BLaER1 treated with 17β-estradiol and CSF1 and Interleukin-3, amounts not matched to agents 10 nM and 100 nM (cell line): ENCODE measurements at regions not wholly inside any gene's neighbourhood (a gene's known extent, or its start where the extent isn't known, plus 50 kb on each side); places are given as distances from the start of the nearest gene placed in this dataset.
A peak's percentile ranks its signal among the peaks of the same experiment; 100 is the strongest.

Source experiments
- H3K27ac ChIP-seq, 11 experiments: shearing (Covaris generic); formaldehyde crosslinking; 2 replicates each; pipeline ENCODE4 v1.8.1; 2022
- H3K27me3 ChIP-seq, 11 experiments: shearing (Covaris generic); formaldehyde crosslinking; 2 replicates each; pipeline ENCODE4 v1.8.1; 2022
- H3K36me3 ChIP-seq, 11 experiments: shearing (Covaris generic); formaldehyde crosslinking; 2 replicates each; pipeline ENCODE4 v1.8.1; 2022
- H3K4me1 ChIP-seq, 10 experiments: shearing (Covaris generic); formaldehyde crosslinking; 2 replicates each; pipeline ENCODE4 v1.8.1; 2022
- H3K4me2 ChIP-seq, 11 experiments: shearing (Covaris generic); formaldehyde crosslinking; 2 replicates each; pipeline ENCODE4 v1.8.1; 2022
- H3K4me3 ChIP-seq, 10 experiments: shearing (Covaris generic); formaldehyde crosslinking; 2 replicates each; pipeline ENCODE4 v1.8.1; 2022
- H3K9ac ChIP-seq, 11 experiments: shearing (Covaris generic); formaldehyde crosslinking; 2 replicates each; pipeline ENCODE4 v1.8.1; 2022
- H3K9me3 ChIP-seq, 11 experiments: shearing (Covaris generic); formaldehyde crosslinking; replicated peaks in 1 of 11; 2 replicates each; pipeline ENCODE4 v1.8.1; 2022
- H4K20me1 ChIP-seq, 11 experiments: shearing (Covaris generic); formaldehyde crosslinking; 2 replicates each; pipeline ENCODE4 v1.8.1; 2022
- Cebpa-rat ChIP-seq, 11 experiments: shearing (Covaris generic); IDR thresholded peaks; 2 replicates each; pipeline ENCODE4 v1.8.1; 2022

- no peak for TF ChIP-seq Cebpa-rat (IDR thresholded peaks at IDR 0.05)
- H3K4me2 ChIP-seq: no peak overlapping the region
- H3K4me3 ChIP-seq: no peak overlapping the region
- H4K20me1 ChIP-seq: no peaks in the 10 kb centered on the region
- H3K4me1 ChIP-seq: peaks cover 0 to 7% (median 0%) of the 10 kb centered on the region in 10 experiments; a peak in 1 of 20 replicates
- no peaks in the 10 kb centered on the region for H3K36me3 ChIP-seq
- no peak overlapping the region for H3K9ac ChIP-seq
- H3K9me3 ChIP-seq: no peaks in the 10 kb centered on the region
- H3K27ac ChIP-seq: no peak overlapping the region
- H3K27me3 ChIP-seq: no peaks in the 10 kb centered on the region
Observed at GRCh38 chr2:196328088-196328680, 156.8 kb upstream of the STK17B start.

- Histone ChIP-seq H3K4me2 (no peak overlapping the region), H3K4me1 (peaks cover 0 to 7% (median 0%) of the 10 kb centered on the region in 10 experiments; a peak in 1 of 20 replicates), H3K9ac (no peak overlapping the region), H4K20me1 (no peaks in the 10 kb centered on the region), H3K27ac (no peak overlapping the region), H3K27me3 (no peaks in the 10 kb centered on the region), H3K4me3 (no peak overlapping the region), H3K9me3 (no peaks in the 10 kb centered on the region), H3K36me3 (no peaks in the 10 kb centered on the region)
- TF ChIP-seq Cebpa-rat (IDR thresholded peaks at IDR 0.05): no peak
Observed at GRCh38 chr2:196329959-196330358, 158.6 kb upstream of the STK17B start.

GRCh38 chr2:196330645-196331044 is 159.3 kb upstream of the STK17B start:
- Histone ChIP-seq H3K27ac (no peak overlapping the region), H4K20me1 (no peaks in the 10 kb centered on the region), H3K4me3 (no peak overlapping the region), H3K27me3 (no peaks in the 10 kb centered on the region), H3K9me3 (no peaks in the 10 kb centered on the region), H3K9ac (no peak overlapping the region), H3K4me2 (no peak overlapping the region), H3K36me3 (no peaks in the 10 kb centered on the region), H3K4me1 (peaks cover 0 to 7% (median 0%) of the 10 kb centered on the region in 10 experiments; a peak in 1 of 20 replicates)
- TF ChIP-seq Cebpa-rat (IDR thresholded peaks at IDR 0.05): no peak

- Histone ChIP-seq H3K9ac (no peak overlapping the region), H3K9me3 (no peaks in the 10 kb centered on the region), H3K4me1 (peaks cover 0 to 7% (median 0%) of the 10 kb centered on the region in 10 experiments; a peak in 1 of 20 replicates), H3K27ac (no peak overlapping the region), H3K36me3 (no peaks in the 10 kb centered on the region), H4K20me1 (no peaks in the 10 kb centered on the region), H3K27me3 (no peaks in the 10 kb centered on the region), H3K4me2 (peak overlapping the region in 1 of 11 experiments; percentile 29; a peak in 1 of 22 replicates), H3K4me3 (no peak overlapping the region)
- TF ChIP-seq Cebpa-rat (IDR thresholded peaks at IDR 0.05): no peak
Observed at GRCh38 chr2:196331143-196331542, 159.8 kb upstream of the STK17B start.

GRCh38 chr2:196331851-196332250 is 160.5 kb upstream of the STK17B start:
- H3K9ac ChIP-seq: no peak overlapping the region
- H3K27ac ChIP-seq: no peak overlapping the region
- no peak for TF ChIP-seq Cebpa-rat (IDR thresholded peaks at IDR 0.05)
- no peaks in the 10 kb centered on the region for H3K27me3 ChIP-seq
- H3K4me3 ChIP-seq: no peak overlapping the region
- no peaks in the 10 kb centered on the region for H4K20me1 ChIP-seq
- H3K4me2 ChIP-seq: no peak overlapping the region
- H3K36me3 ChIP-seq: no peaks in the 10 kb centered on the region
- no peaks in the 10 kb centered on the region for H3K9me3 ChIP-seq
- peaks cover 0 to 12% (median 0%) of the 10 kb centered on the region in 10 experiments; a peak in 3 of 20 replicates for H3K4me1 ChIP-seq

GRCh38 chr2:196333397-196333796 is 162.0 kb upstream of the STK17B start:
- Histone ChIP-seq H3K4me1 (peaks cover 0 to 16% (median 0%) of the 10 kb centered on the region in 10 experiments; a peak in 3 of 20 replicates), H3K9ac (no peak overlapping the region), H3K4me3 (no peak overlapping the region), H3K27ac (no peak overlapping the region), H4K20me1 (no peaks in the 10 kb centered on the region), H3K4me2 (no peak overlapping the region), H3K36me3 (no peaks in the 10 kb centered on the region), H3K27me3 (no peaks in the 10 kb centered on the region), H3K9me3 (no peaks in the 10 kb centered on the region)
- TF ChIP-seq Cebpa-rat (IDR thresholded peaks at IDR 0.05): no peak

- Histone ChIP-seq H3K9me3 (no peaks in the 10 kb centered on the region), H4K20me1 (no peaks in the 10 kb centered on the region), H3K9ac (no peak overlapping the region), H3K27me3 (no peaks in the 10 kb centered on the region), H3K36me3 (no peaks in the 10 kb centered on the region), H3K4me2 (no peak overlapping the region), H3K4me1 (peaks cover 0 to 16% (median 0%) of the 10 kb centered on the region in 10 experiments; a peak in 3 of 20 replicates), H3K27ac (no peak overlapping the region), H3K4me3 (no peak overlapping the region)
- TF ChIP-seq Cebpa-rat (IDR thresholded peaks at IDR 0.05): no peak
Observed at GRCh38 chr2:196334710-196335109, 163.3 kb upstream of the STK17B start.

GRCh38 chr2:196335221-196335634 is 163.8 kb upstream of the STK17B start:
- no peak overlapping the region for H3K9ac ChIP-seq
- H3K27ac ChIP-seq: no peak overlapping the region
- H3K9me3 ChIP-seq: no peaks in the 10 kb centered on the region
- H3K27me3 ChIP-seq: no peaks in the 10 kb centered on the region
- H4K20me1 ChIP-seq: no peaks in the 10 kb centered on the region
- no peaks in the 10 kb centered on the region for H3K36me3 ChIP-seq
- no peak overlapping the region for H3K4me2 ChIP-seq
- TF ChIP-seq Cebpa-rat (IDR thresholded peaks at IDR 0.05): no peak
- no peak overlapping the region for H3K4me3 ChIP-seq
- peaks cover 0 to 16% (median 0%) of the 10 kb centered on the region in 10 experiments; a peak in 3 of 20 replicates for H3K4me1 ChIP-seq

- no peak overlapping the region for H3K27ac ChIP-seq
- H3K4me3 ChIP-seq: no peak overlapping the region
- H3K9ac ChIP-seq: no peak overlapping the region
- H3K4me2 ChIP-seq: no peak overlapping the region
- no peaks in the 10 kb centered on the region for H3K9me3 ChIP-seq
- no peaks in the 10 kb centered on the region for H4K20me1 ChIP-seq
- TF ChIP-seq Cebpa-rat (IDR thresholded peaks at IDR 0.05): no peak
- peaks cover 0 to 12% (median 0%) of the 10 kb centered on the region in 10 experiments; a peak in 3 of 20 replicates for H3K4me1 ChIP-seq
- no peaks in the 10 kb centered on the region for H3K36me3 ChIP-seq
- H3K27me3 ChIP-seq: no peaks in the 10 kb centered on the region
Observed at GRCh38 chr2:196336207-196336606, 164.8 kb upstream of the STK17B start.

- Histone ChIP-seq H3K9ac (no peak overlapping the region), H4K20me1 (no peaks in the 10 kb centered on the region), H3K27me3 (no peaks in the 10 kb centered on the region), H3K27ac (no peak overlapping the region), H3K4me1 (peaks cover 0 to 16% (median 0%) of the 10 kb centered on the region in 10 experiments; a peak in 3 of 20 replicates), H3K36me3 (no peaks in the 10 kb centered on the region), H3K9me3 (no peaks in the 10 kb centered on the region), H3K4me2 (peak overlapping the region in 2 of 11 experiments; percentile 10 to 31; a peak in 2 of 22 replicates), H3K4me3 (no peak overlapping the region)
- TF ChIP-seq Cebpa-rat (IDR thresholded peaks at IDR 0.05): no peak
Observed at GRCh38 chr2:196336715-196337114, 165.3 kb upstream of the STK17B start.
